Small intestine (tissue), 7 donors: ENCODE measurements at regions not wholly inside any gene's neighbourhood (a gene's known extent, or its start where the extent isn't known, plus 50 kb on each side); places are given as distances from the start of the nearest gene placed in this dataset.

ENCODE experiments used
- DNase-seq, 2 donors: peaks; one replicate each; pipeline versions ENCODE4 v3.0.0 to v3.0.0-alpha.2; 2013
- FAIRE-seq: peaks from 2 replicates; lab custom pipeline; 2012; peaks lifted over from hg19 to GRCh38; lab: Jason Lieb, UNC
- H3K27ac ChIP-seq, 3 donors: one replicate each; pipeline ENCODE4 v1.5.1; 2013; ENCODE audit warnings: low read length in 2 of 3, mild to moderate bottlenecking in 2 of 3, control low read depth in 1 of 3, inconsistent platforms in 1 of 3, low read depth in 1 of 3, moderate library complexity in 1 of 3
- H3K27me3 ChIP-seq, 3 donors: one replicate each; pipeline ENCODE4 v1.6.1; 2013; ENCODE audit warnings: low read length in 3 of 3, inconsistent platforms in 1 of 3; ENCODE audit not compliant: control insufficient read depth in 3 of 3, insufficient read depth in 3 of 3
- H3K36me3 ChIP-seq, 3 donors: one replicate each; pipeline ENCODE4 v1.6.1; 2013; ENCODE audit warnings: low read length in 3 of 3, inconsistent platforms in 1 of 3, low read depth in 1 of 3, mild to moderate bottlenecking in 1 of 3, moderate library complexity in 1 of 3; ENCODE audit not compliant: control insufficient read depth in 3 of 3, insufficient read depth in 2 of 3
- H3K4me1 ChIP-seq, 3 donors: one replicate each; pipeline ENCODE4 v1.6.1; 2013; ENCODE audit warnings: low read length in 2 of 3, inconsistent platforms in 1 of 3, low read depth in 1 of 3, mild to moderate bottlenecking in 1 of 3, moderate library complexity in 1 of 3; ENCODE audit not compliant: control insufficient read depth in 3 of 3, insufficient read depth in 2 of 3
- H3K4me3 ChIP-seq, 3 donors: one replicate each; pipeline ENCODE4 v1.5.1; 2013; ENCODE audit warnings: low read length in 3 of 3, control low read depth in 1 of 3, inconsistent platforms in 1 of 3, low read depth in 1 of 3, mild to moderate bottlenecking in 1 of 3, moderate library complexity in 1 of 3
- H3K9me3 ChIP-seq, 2 donors: one replicate each; pipeline ENCODE4 v1.6.1; 2013; ENCODE audit warnings: low read depth in 1 of 2, low read length in 1 of 2; ENCODE audit not compliant: control insufficient read depth in 2 of 2, insufficient read depth in 1 of 2
- WGBS, 3 donors: extraction: QIAGEN DNeasy Blood & Tissue Kit; methylation state at CpG; one replicate each; pipeline ENCODE4 v1.1.7; 2013; 5-methylcytosine and 5-hydroxymethylcytosine counted together
- donor health status: healthy with polysubstance abuse.
- donor health status: control.
- donor health status: control.
- donor health status: Bipolar disorder and iron deficiency.
- donor health status: healthy.

- H3K36me3 ChIP-seq = no peaks in the 10 kb centered on the region
- DNase-seq = no peak
- no peak overlapping the region for H3K4me3 ChIP-seq
- H3K9me3 ChIP-seq = no peaks in the 10 kb centered on the region
- WGBS, 3 donors = 54 to 62% (median 59%) methylated on average over 4 of the region's 4 CpGs
- H3K27me3 ChIP-seq = peaks cover 0 to 4% (median 3%) of the 10 kb centered on the region in 3 donors
- no peaks in the 10 kb centered on the region for H3K4me1 ChIP-seq
- no peak overlapping the region for H3K27ac ChIP-seq
- FAIRE-seq = no peak
Measured at GRCh38 chr2:30022444-30023071, 101.2 kb upstream of the ALK start.

- Histone ChIP-seq H3K9me3 (no peaks in the 10 kb centered on the region), H3K4me3 (no peak overlapping the region), H3K36me3 (no peaks in the 10 kb centered on the region), H3K27ac (no peak overlapping the region), H3K4me1 (no peaks in the 10 kb centered on the region), H3K27me3 (peaks cover 0 to 6% (median 3%) of the 10 kb centered on the region in 3 donors)
- DNase-seq = no peak
- 86 to 93% (median 90%) methylated on average over 2 of the region's 2 CpGs for WGBS, 3 donors
- no peak for FAIRE-seq
Measured at GRCh38 chr2:30024281-30024680, 102.9 kb upstream of the ALK start.

GRCh38 chr2:30026091-30027055, 105.0 kb upstream of the ALK start:
- DNase-seq (peak; percentile 11 to 39), FAIRE-seq (no peak)
- no peaks in the 10 kb centered on the region for H3K36me3 ChIP-seq
- peaks cover 0 to 8% (median 3%) of the 10 kb centered on the region in 3 donors for H3K27me3 ChIP-seq
- H3K4me1 ChIP-seq = no peaks in the 10 kb centered on the region
- H3K9me3 ChIP-seq = no peaks in the 10 kb centered on the region
- H3K27ac ChIP-seq = no peak overlapping the region
- WGBS, 3 donors = 42 to 44% (median 44%) methylated on average over 23 of the region's 23 CpGs
- no peak overlapping the region for H3K4me3 ChIP-seq

GRCh38 chr2:30029804-30030203, 108.4 kb upstream of the ALK start:
- DNase-seq = peak in 1 of 2 donors; percentile 8
- no peaks in the 10 kb centered on the region for H3K4me1 ChIP-seq
- peaks cover 0 to 9% (median 3%) of the 10 kb centered on the region in 3 donors for H3K27me3 ChIP-seq
- no peaks in the 10 kb centered on the region for H3K36me3 ChIP-seq
- no peak overlapping the region for H3K27ac ChIP-seq
- no peak for FAIRE-seq
- 23 to 53% (median 32%) methylated on average over 1 of the region's 1 CpG for whole genome bisulfite sequencing, 3 donors
- H3K9me3 ChIP-seq = no peaks in the 10 kb centered on the region
- H3K4me3 ChIP-seq = no peak overlapping the region

- H3K27ac ChIP-seq = no peak overlapping the region
- H3K27me3 ChIP-seq = peaks cover 0 to 9% (median 3%) of the 10 kb centered on the region in 3 donors
- no peak for FAIRE-seq
- H3K4me1 ChIP-seq = no peaks in the 10 kb centered on the region
- no peak overlapping the region for H3K4me3 ChIP-seq
- H3K9me3 ChIP-seq = no peaks in the 10 kb centered on the region
- no peak for DNase-seq
- no peaks in the 10 kb centered on the region for H3K36me3 ChIP-seq
- 48 to 72% (median 52%) methylated on average over 3 of the region's 3 CpGs for WGBS, 3 donors
Measured at GRCh38 chr2:30030361-30030760, 109.0 kb upstream of the ALK start.

- FAIRE-seq = no peak
- Histone ChIP-seq H3K4me3 (no peak overlapping the region), H3K9me3 (no peaks in the 10 kb centered on the region), H3K27ac (no peak overlapping the region), H3K27me3 (peaks cover 0 to 9% (median 2%) of the 10 kb centered on the region in 3 donors), H3K4me1 (no peaks in the 10 kb centered on the region), H3K36me3 (no peaks in the 10 kb centered on the region)
- no peak for DNase-seq
- WGBS, 3 donors = 46 to 65% (median 62%) methylated on average over 5 of the region's 5 CpGs
Measured at GRCh38 chr2:30031184-30031583, 109.8 kb upstream of the ALK start.

- H3K27me3 ChIP-seq = peaks cover 0 to 2% (median 0%) of the 10 kb centered on the region in 3 donors
- H3K36me3 ChIP-seq = no peaks in the 10 kb centered on the region
- no peaks in the 10 kb centered on the region for H3K9me3 ChIP-seq
- DNase-seq (no peak), FAIRE-seq (no peak)
- H3K27ac ChIP-seq = no peak overlapping the region
- peaks cover 0 to 4% (median 3%) of the 10 kb centered on the region in 3 donors for H3K4me1 ChIP-seq
- 65 to 79% (median 74%) methylated on average over 5 of the region's 5 CpGs for WGBS, 3 donors
- no peak overlapping the region for H3K4me3 ChIP-seq
Measured at GRCh38 chr2:30034052-30034775, 112.6 kb upstream of the YPEL5 start.

- Histone ChIP-seq H3K9me3 (no peaks in the 10 kb centered on the region), H3K4me3 (no peak overlapping the region), H3K27ac (no peak overlapping the region), H3K4me1 (peaks cover 0 to 4% (median 3%) of the 10 kb centered on the region in 3 donors), H3K27me3 (no peaks in the 10 kb centered on the region), H3K36me3 (no peaks in the 10 kb centered on the region)
- 84 to 100% (median 89%) methylated on average over 2 of the region's 2 CpGs for WGBS, 3 donors
- no peak for FAIRE-seq
- no peak for DNase-seq
Measured at GRCh38 chr2:30037016-30037415, 109.8 kb upstream of the YPEL5 start.
